MM.1S (cell line): ENCODE measurements at regions not wholly inside any gene's neighbourhood (a gene's known extent, or its start where the extent isn't known, plus 50 kb on each side); places are given as distances from the start of the nearest gene placed in this dataset.
"Not testable (repeated sequence)": the region's sequence is repeated elsewhere in the genome, so short reads cannot be mapped to it uniquely, and the experiment has no call there.

Source experiments
- DNase-seq: peaks from one replicate; pipeline ENCODE4 v3.0.0-alpha.2; 2015
- H2AFZ ChIP-seq: fragments of 300-600 bp; sonication (generic); 2 replicates; pipeline ENCODE4 v1.6.0; 2016; ENCODE audit warnings: antibody characterized with exemption, low read length
- H3F3A ChIP-seq: fragments of 300-600 bp; sonication (generic); 2 replicates; pipeline ENCODE4 v1.6.1; 2016; ENCODE audit warnings: mild to moderate bottlenecking, antibody characterized with exemption, low read length, moderate library complexity, mixed read lengths; ENCODE audit not compliant: insufficient read depth
- H3K27ac ChIP-seq: fragments of 300-600 bp; sonication (generic); 2 replicates; pipeline ENCODE4 v1.5.1; 2016; ENCODE audit warnings: mild to moderate bottlenecking, low read length
- H3K27me3 ChIP-seq: fragments of 300-600 bp; sonication (generic); replicated peaks from 2 replicates; pipeline ENCODE4 v1.6.0; 2016; ENCODE audit warnings: low read length; ENCODE audit not compliant: insufficient read depth
- H3K36me3 ChIP-seq: fragments of 300-600 bp; sonication (generic); replicated peaks from 2 replicates; pipeline ENCODE4 v1.6.1; 2016; ENCODE audit warnings: mild to moderate bottlenecking, low read length, mixed read lengths; ENCODE audit not compliant: insufficient read depth
- H3K4me1 ChIP-seq: fragments of 300-600 bp; sonication (generic); 2 replicates; pipeline ENCODE4 v1.6.1; 2016; ENCODE audit warnings: low read length, mixed read lengths
- H3K4me2 ChIP-seq: fragments of 300-600 bp; sonication (generic); 2 replicates; pipeline ENCODE4 v1.6.0; 2016; ENCODE audit warnings: low read depth, low read length
- H3K4me3 ChIP-seq: fragments of 300-600 bp; sonication (generic); 2 replicates; pipeline ENCODE4 v1.5.1; 2016; ENCODE audit warnings: low read length, mixed read lengths
- H3K79me2 ChIP-seq: fragments of 300-600 bp; sonication (generic); 2 replicates; pipeline ENCODE4 v1.6.1; 2016; ENCODE audit warnings: mixed run types, low read length, mixed read lengths
- H3K9ac ChIP-seq: fragments of 300-600 bp; sonication (generic); 2 replicates; pipeline ENCODE4 v1.6.1; 2016; ENCODE audit warnings: low read length, mixed read lengths
- H3K9me2 ChIP-seq: fragments of 300-600 bp; sonication (generic); replicated peaks from 2 replicates; pipeline ENCODE4 v1.6.1; 2016; ENCODE audit warnings: mild to moderate bottlenecking, low read length, mixed read lengths; ENCODE audit not compliant: insufficient read depth
- H3K9me3 ChIP-seq: fragments of 300-600 bp; sonication (generic); replicated peaks from 2 replicates; pipeline ENCODE4 v1.6.1; 2016; ENCODE audit warnings: mild to moderate bottlenecking, low read length, mixed read lengths; ENCODE audit not compliant: insufficient read depth
- H4K20me1 ChIP-seq: fragments of 300-600 bp; sonication (generic); 2 replicates; pipeline ENCODE4 v1.6.1; 2016; ENCODE audit warnings: mild to moderate bottlenecking, low read length, moderate library complexity, mixed read lengths; ENCODE audit not compliant: insufficient read depth
- CTCF ChIP-seq: fragments of 300-600 bp; sonication (generic); IDR thresholded peaks from 2 replicates; pipeline ENCODE4 v1.5.1; 2016; ENCODE audit warnings: antibody characterized with exemption, low read length, mixed read lengths
- EZH2 ChIP-seq: fragments of 300-600 bp; sonication (generic); optimal IDR thresholded peaks from 2 replicates; pipeline ENCODE3; 2017; ENCODE audit warnings: low read depth, mild to moderate bottlenecking, antibody characterized with exemption, low read length, mixed read lengths
- EZH2phosphoT487 ChIP-seq: fragments of 300-600 bp; sonication (generic); IDR thresholded peaks from 2 replicates; pipeline ENCODE4 v1.6.1; 2018; ENCODE audit warnings: antibody characterized with exemption, low read length

DNA sequence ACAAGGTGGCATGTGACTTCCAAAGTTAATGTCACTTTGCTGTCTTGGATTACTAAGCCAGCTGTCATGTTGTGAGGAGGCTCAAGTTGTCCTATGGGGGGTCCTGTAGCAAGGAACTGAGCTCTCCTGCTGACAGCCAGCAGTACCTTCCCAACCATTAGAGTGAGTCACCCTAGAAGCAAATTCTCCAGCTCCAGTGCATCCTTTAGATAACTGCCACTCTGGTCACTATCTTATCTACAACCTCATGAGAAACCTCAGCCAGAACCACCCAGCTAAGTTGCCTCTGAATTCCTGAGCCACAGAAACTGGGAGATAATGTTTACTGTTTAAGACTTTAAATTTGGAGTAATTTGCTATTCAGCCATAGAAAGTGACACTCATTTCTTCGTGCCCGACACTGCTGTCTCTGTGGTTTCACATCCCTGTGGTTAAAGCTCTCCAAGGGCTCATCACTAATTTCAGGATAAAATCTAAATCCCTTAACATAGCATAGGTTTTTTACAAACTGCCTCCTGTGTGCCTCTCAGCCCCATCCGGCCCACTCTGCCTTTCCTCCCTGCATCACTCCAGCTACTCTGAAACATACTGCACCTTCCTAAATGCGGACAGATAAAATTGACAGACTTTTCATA lies 83.5 kb downstream of the PRR15 start:
- H3F3A ChIP-seq, result peaks cover 6% of the 10 kb centered on the region
- H3K9ac ChIP-seq, result no peak overlapping the region
- H3K36me3 ChIP-seq, result no peaks in the 10 kb centered on the region
- no peak for TF ChIP-seq EZH2
- TF ChIP-seq CTCF, result no peak
- no peak for TF ChIP-seq EZH2phosphoT487
- no peak overlapping the region for H3K4me3 ChIP-seq
- no peaks in the 10 kb centered on the region for H3K9me2 ChIP-seq
- H3K4me2 ChIP-seq, result 0 out of 2 replicates have a peak overlapping the region, but pooled peaks have one; percentile 14
- DNase-seq, result no peak
- no peaks in the 10 kb centered on the region for H4K20me1 ChIP-seq
- H3K27me3 ChIP-seq, result no peaks in the 10 kb centered on the region
- peaks cover 72% of the 10 kb centered on the region for H3K79me2 ChIP-seq
- H3K9me3 ChIP-seq, result no peaks in the 10 kb centered on the region
- H3K4me1 ChIP-seq, result peaks cover 22% of the 10 kb centered on the region
- H2AFZ ChIP-seq, result no peak overlapping the region
- no peak overlapping the region for H3K27ac ChIP-seq

DNA sequence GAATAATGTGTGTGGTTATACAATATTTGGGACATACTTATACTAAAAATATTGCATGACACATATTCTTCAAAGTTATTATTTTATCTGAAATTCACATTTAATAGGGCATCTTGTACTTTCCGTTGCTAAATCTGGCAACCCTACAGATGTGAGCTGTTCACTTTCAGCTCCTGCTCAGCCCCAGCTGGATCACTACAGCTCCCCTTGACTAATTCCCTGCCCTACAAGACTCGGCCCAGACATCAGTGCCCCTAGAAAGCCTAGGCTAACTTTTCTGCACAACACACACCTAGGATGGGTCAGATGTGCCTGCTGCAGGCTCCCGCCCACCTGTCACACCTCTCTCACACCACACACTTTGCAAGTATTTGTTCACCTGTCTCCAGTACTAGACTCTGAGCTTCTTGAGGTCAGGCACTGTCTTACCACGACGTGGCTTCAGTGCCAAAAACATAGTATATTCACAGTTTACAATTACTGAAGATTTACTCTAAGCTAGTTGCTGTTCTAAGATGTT lies 84.1 kb downstream of the PRR15 start:
- not testable (repeated sequence) for H3K27ac ChIP-seq, H3K9me2 ChIP-seq, H3F3A ChIP-seq, DNase-seq, H2AFZ ChIP-seq, H3K4me3 ChIP-seq, H3K27me3 ChIP-seq, H3K9me3 ChIP-seq, H4K20me1 ChIP-seq, H3K36me3 ChIP-seq, H3K9ac ChIP-seq
- Histone ChIP-seq H3K79me2 (peaks cover 74% of the 10 kb centered on the region), H3K4me1 (peaks cover 19% of the 10 kb centered on the region), H3K4me2 (0 out of 2 replicates have a peak overlapping the region, but pooled peaks have one; percentile 14)

- Histone ChIP-seq H3K4me1 (peaks cover 19% of the 10 kb centered on the region), H2AFZ (no peak overlapping the region), H3K9me2 (no peaks in the 10 kb centered on the region), H3K9me3 (no peaks in the 10 kb centered on the region), H3K27me3 (no peaks in the 10 kb centered on the region), H3K79me2 (peaks cover 73% of the 10 kb centered on the region), H3K27ac (no peak overlapping the region), H3K4me2 (no peak overlapping the region), H4K20me1 (no peaks in the 10 kb centered on the region), H3K36me3 (no peaks in the 10 kb centered on the region), H3K4me3 (no peak overlapping the region), H3F3A (peaks cover 6% of the 10 kb centered on the region), H3K9ac (no peak overlapping the region)
- TF ChIP-seq EZH2phosphoT487 (no peak), CTCF (no peak), EZH2 (no peak)
- DNase-seq, result no peak
These were observed 85.5 kb downstream of the PRR15 start for GRCh38 chr7:29649028-29649716.

- H3K4me2 ChIP-seq, result no peak overlapping the region
- H2AFZ ChIP-seq, result no peak overlapping the region
- no peaks in the 10 kb centered on the region for H3K9me2 ChIP-seq
- H3K27ac ChIP-seq, result no peak overlapping the region
- peaks cover 6% of the 10 kb centered on the region for H3F3A ChIP-seq
- no peak overlapping the region for H3K9ac ChIP-seq
- H3K27me3 ChIP-seq, result no peaks in the 10 kb centered on the region
- H3K4me1 ChIP-seq, result peaks cover 19% of the 10 kb centered on the region
- H4K20me1 ChIP-seq, result no peaks in the 10 kb centered on the region
- H3K4me3 ChIP-seq, result no peak overlapping the region
- H3K36me3 ChIP-seq, result no peaks in the 10 kb centered on the region
- no peak for DNase-seq
- H3K79me2 ChIP-seq, result peaks cover 74% of the 10 kb centered on the region
- no peak for TF ChIP-seq EZH2phosphoT487
- no peak for TF ChIP-seq CTCF
- no peak for TF ChIP-seq EZH2
- H3K9me3 ChIP-seq, result no peaks in the 10 kb centered on the region
These were observed 86.2 kb downstream of the PRR15 start for GRCh38 chr7:29649876-29650275.
